ENCODE measurements at regions not wholly inside any gene's neighbourhood (a gene's known extent, or its start where the extent isn't known, plus 50 kb on each side); places are given as distances from the start of the nearest gene placed in this dataset.

DNA sequence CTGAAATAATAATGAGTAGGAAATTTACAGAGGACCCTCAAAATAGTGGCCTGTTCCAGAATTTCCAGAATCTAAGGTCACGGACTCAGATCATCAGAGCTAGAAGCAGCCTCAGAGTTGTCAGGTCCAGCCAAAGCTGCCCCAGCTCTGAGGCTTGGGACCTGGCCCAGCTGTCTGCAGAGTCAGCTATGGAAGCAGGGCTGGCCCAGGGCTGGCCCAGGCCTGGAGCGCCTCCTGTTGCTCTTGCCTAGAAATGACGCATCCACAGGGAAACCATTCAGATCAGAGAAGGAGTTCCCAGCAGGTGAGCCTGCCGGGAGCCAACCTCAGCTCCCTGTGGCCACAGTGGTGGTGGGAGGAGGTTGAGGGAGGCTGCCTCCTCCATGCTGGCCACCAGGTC is 106.7 kb upstream of the ARL4C start:
- TF ChIP-seq, protein P1, sequence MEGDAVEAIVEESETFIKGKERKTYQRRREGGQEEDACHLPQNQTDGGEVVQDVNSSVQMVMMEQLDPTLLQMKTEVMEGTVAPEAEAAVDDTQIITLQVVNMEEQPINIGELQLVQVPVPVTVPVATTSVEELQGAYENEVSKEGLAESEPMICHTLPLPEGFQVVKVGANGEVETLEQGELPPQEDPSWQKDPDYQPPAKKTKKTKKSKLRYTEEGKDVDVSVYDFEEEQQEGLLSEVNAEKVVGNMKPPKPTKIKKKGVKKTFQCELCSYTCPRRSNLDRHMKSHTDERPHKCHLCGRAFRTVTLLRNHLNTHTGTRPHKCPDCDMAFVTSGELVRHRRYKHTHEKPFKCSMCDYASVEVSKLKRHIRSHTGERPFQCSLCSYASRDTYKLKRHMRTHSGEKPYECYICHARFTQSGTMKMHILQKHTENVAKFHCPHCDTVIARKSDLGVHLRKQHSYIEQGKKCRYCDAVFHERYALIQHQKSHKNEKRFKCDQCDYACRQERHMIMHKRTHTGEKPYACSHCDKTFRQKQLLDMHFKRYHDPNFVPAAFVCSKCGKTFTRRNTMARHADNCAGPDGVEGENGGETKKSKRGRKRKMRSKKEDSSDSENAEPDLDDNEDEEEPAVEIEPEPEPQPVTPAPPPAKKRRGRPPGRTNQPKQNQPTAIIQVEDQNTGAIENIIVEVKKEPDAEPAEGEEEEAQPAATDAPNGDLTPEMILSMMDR (conservative IDR thresholded peaks at IDR 0.05 in 1 of 2, IDR thresholded peaks at IDR 0.05 in 1 of 2; ENCODE audit: low read depth in 1 of 2, low read length in 2 of 2), result no peak
- no peak for TF ChIP-seq EZH2 (IDR thresholded peaks at IDR 0.05; ENCODE audit: low read length, missing control alignments)
